CD14-positive monocyte (primary cell): ENCODE measurements at regions not wholly inside any gene's neighbourhood (a gene's known extent, or its start where the extent isn't known, plus 50 kb on each side); places are given as distances from the start of the nearest gene placed in this dataset.

Experiments
- DNase-seq, 3 donors: peaks; one replicate each; pipeline ENCODE4 v3.0.0-alpha.2; 2011 to 2022
- H2AFZ ChIP-seq: 2 replicates; pipeline ENCODE4 v1.6.0; 2012; ENCODE audit warnings: mild to moderate bottlenecking, low read depth, low read length, inconsistent platforms; ENCODE audit not compliant: insufficient read depth, poor library complexity, severe bottlenecking
- H3K27ac ChIP-seq, 2 donors: 1 replicate in 1 of 2; 2 replicates in 1 of 2; pipeline ENCODE4 v1.5.1; 2012 to 2013; ENCODE audit warnings: low read length in 2 of 2, control low read depth in 1 of 2, inconsistent platforms in 1 of 2, low read depth in 1 of 2, mild to moderate bottlenecking in 1 of 2
- H3K27me3 ChIP-seq, 2 donors: one replicate each; pipeline versions ENCODE4 v1.6.0 to v1.6.1; 2011 to 2013; ENCODE audit warnings: low read length in 2 of 2; ENCODE audit not compliant: control insufficient read depth in 2 of 2, insufficient read depth in 2 of 2
- H3K36me3 ChIP-seq, 2 donors: replicated peaks in 1 of 2; 1 replicate in 1 of 2; 2 replicates in 1 of 2; pipeline versions ENCODE4 v1.5.1 to v1.6.1; 2012 to 2013; ENCODE audit warnings: low read length in 2 of 2, control low read depth in 1 of 2, inconsistent platforms in 1 of 2, mild to moderate bottlenecking in 1 of 2; ENCODE audit not compliant: insufficient read depth in 2 of 2, control insufficient read depth in 1 of 2
- H3K4me1 ChIP-seq, 2 donors: 1 replicate in 1 of 2; 2 replicates in 1 of 2; pipeline versions ENCODE4 v1.5.1 to v1.6.1; 2012 to 2013; ENCODE audit warnings: low read length in 2 of 2, control low read depth in 1 of 2, inconsistent platforms in 1 of 2, mild to moderate bottlenecking in 1 of 2, moderate library complexity in 1 of 2; ENCODE audit not compliant: insufficient read depth in 2 of 2, control insufficient read depth in 1 of 2
- H3K4me2 ChIP-seq: replicated peaks from 2 replicates; pipeline ENCODE3; 2012; ENCODE audit warnings: low read length, moderate library complexity, mild to moderate bottlenecking; ENCODE audit not compliant: poor library complexity, severe bottlenecking; ENCODE audit errors: extremely low read depth
- H3K4me3 ChIP-seq, 3 experiments: fragments of 200-600 bp in 1 of 3; sonication (generic) in 1 of 3; replicated peaks in 1 of 3; 1 replicate in 2 of 3; 2 replicates in 1 of 3; pipeline ENCODE4 v1.5.1; 2011 to 2013; ENCODE audit warnings: low read length in 3 of 3, mild to moderate bottlenecking in 3 of 3, control low read depth in 2 of 3, low read depth in 2 of 3, inconsistent platforms in 1 of 3, moderate library complexity in 1 of 3
- H3K79me2 ChIP-seq: 2 replicates; pipeline ENCODE4 v1.6.0; 2012; ENCODE audit warnings: mild to moderate bottlenecking, control low read depth, inconsistent platforms, low read length, moderate library complexity; ENCODE audit not compliant: insufficient read depth
- H3K9ac ChIP-seq: 2 replicates; pipeline ENCODE4 v1.6.0; 2017; ENCODE audit warnings: low read length, mild to moderate bottlenecking; ENCODE audit not compliant: insufficient read depth, poor library complexity, severe bottlenecking
- H3K9me3 ChIP-seq, 2 donors: replicated peaks in 1 of 2; 1 replicate in 1 of 2; 2 replicates in 1 of 2; pipeline versions ENCODE4 v1.5.1 to v1.6.1; 2012 to 2013; ENCODE audit warnings: low read length in 2 of 2, control low read depth in 1 of 2; ENCODE audit not compliant: control insufficient read depth in 1 of 2, insufficient read depth in 1 of 2
- H4K20me1 ChIP-seq: 2 replicates; pipeline ENCODE4 v1.6.0; 2012; ENCODE audit warnings: mild to moderate bottlenecking, low read length, control low read depth, moderate library complexity; ENCODE audit not compliant: insufficient read depth
- H3K27ac Mint-ChIP-seq, 7 donors: one replicate each; pipeline ENCODE4 v1.8.0; 2020; ENCODE audit warnings: mild to moderate bottlenecking in 7 of 7, mixed read lengths in 7 of 7, moderate library complexity in 6 of 7, inconsistent platforms in 2 of 7
- H3K27me3 Mint-ChIP-seq, 3 donors: one replicate each; pipeline ENCODE4 v1.8.0; 2021 to 2022; ENCODE audit warnings: low read depth in 3 of 3, mild to moderate bottlenecking in 3 of 3, mixed read lengths in 3 of 3, moderate library complexity in 3 of 3, inconsistent platforms in 1 of 3
- H3K36me3 Mint-ChIP-seq, 2 donors: one replicate each; pipeline ENCODE4 v1.8.0; 2020; ENCODE audit warnings: mixed read lengths in 2 of 2, inconsistent platforms in 1 of 2, mild to moderate bottlenecking in 1 of 2
- H3K4me1 Mint-ChIP-seq: one replicate; pipeline ENCODE4 v1.8.0; 2020; ENCODE audit warnings: mild to moderate bottlenecking, mixed read lengths
- H3K4me3 Mint-ChIP-seq, 2 donors: one replicate each; pipeline ENCODE4 v1.8.0; 2020; ENCODE audit warnings: mild to moderate bottlenecking in 2 of 2, mixed read lengths in 2 of 2, moderate library complexity in 1 of 2
- H3K9me3 Mint-ChIP-seq, 7 donors: one replicate each; pipeline ENCODE4 v1.8.0; 2020 to 2022; ENCODE audit warnings: mixed read lengths in 7 of 7, mild to moderate bottlenecking in 6 of 7, moderate library complexity in 6 of 7, inconsistent platforms in 2 of 7
- CTCF ChIP-seq: fragments of 200-600 bp; IDR thresholded peaks from one replicate; pipeline ENCODE4 v1.8.0; 2022; ENCODE audit warnings: antibody characterized with exemption, mild to moderate bottlenecking
- WGBS: methylation state at CpG from one replicate; pipeline ENCODE4 v1.1.5; 2013; ENCODE audit warnings: missing lambda C conversion rate; ENCODE audit not compliant: insufficient coverage; 5-methylcytosine and 5-hydroxymethylcytosine counted together
- intact Hi-C, 2 donors: fragments of 100-400 bp; cut with micrococcal nuclease; formaldehyde crosslinking; loops; one replicate each; pipeline versions ENCODE4 v1.15.0 to v1.15.1; 2023

- DNase-seq: no peak
- no peaks in the 10 kb centered on the region for H3K36me3 Mint-ChIP-seq
- no peaks in the 10 kb centered on the region for H4K20me1 ChIP-seq
- H3K27ac Mint-ChIP-seq: no peak overlapping the region
- peaks cover 0 to 4% (median 0%) of the 10 kb centered on the region in 3 donors for H3K27me3 Mint-ChIP-seq
- intact Hi-C loops: no loop called here
- peaks cover 0 to 6% (median 0%) of the 10 kb centered on the region in 7 donors for H3K9me3 Mint-ChIP-seq
- peaks cover 11% of the 10 kb centered on the region for H3K4me1 Mint-ChIP-seq
- H2AFZ ChIP-seq: no peak overlapping the region
- no peak overlapping the region for H3K4me2 ChIP-seq
- H3K36me3 ChIP-seq: no peaks in the 10 kb centered on the region
- no peak for TF ChIP-seq CTCF
- H3K9ac ChIP-seq: no peak overlapping the region
- no peak overlapping the region for H3K4me3 ChIP-seq
- H3K4me3 Mint-ChIP-seq: no peak overlapping the region
- no peaks in the 10 kb centered on the region for H3K27me3 ChIP-seq
- no CpG with 5 or more reads among the region's 2 CpGs for WGBS
- no peaks in the 10 kb centered on the region for H3K9me3 ChIP-seq
- H3K4me1 ChIP-seq: no peaks in the 10 kb centered on the region
- H3K79me2 ChIP-seq: no peaks in the 10 kb centered on the region
- no peak overlapping the region for H3K27ac ChIP-seq
Observed at GRCh38 chr13:80134346-80134745, 206.6 kb downstream of the SPRY2 start.

GRCh38 chr13:80133631-80134261 is 207.2 kb downstream of the SPRY2 start:
- no peak for DNase-seq
- no peak overlapping the region for H3K4me3 Mint-ChIP-seq
- H3K27me3 ChIP-seq: no peaks in the 10 kb centered on the region
- no peaks in the 10 kb centered on the region for H3K4me1 ChIP-seq
- H3K27me3 Mint-ChIP-seq: peaks cover 0 to 5% (median 0%) of the 10 kb centered on the region in 3 donors
- peaks cover 11% of the 10 kb centered on the region for H3K4me1 Mint-ChIP-seq
- H2AFZ ChIP-seq: no peak overlapping the region
- H3K9me3 ChIP-seq: no peaks in the 10 kb centered on the region
- H3K27ac Mint-ChIP-seq: no peak overlapping the region
- H3K9ac ChIP-seq: no peak overlapping the region
- no peak overlapping the region for H3K4me2 ChIP-seq
- no peaks in the 10 kb centered on the region for H3K79me2 ChIP-seq
- H3K36me3 ChIP-seq: no peaks in the 10 kb centered on the region
- H4K20me1 ChIP-seq: no peaks in the 10 kb centered on the region
- no peak overlapping the region for H3K4me3 ChIP-seq
- no peak overlapping the region for H3K27ac ChIP-seq
- no peak for TF ChIP-seq CTCF
- WGBS: 41% methylated on average over 5 of the region's 6 CpGs
- no peaks in the 10 kb centered on the region for H3K36me3 Mint-ChIP-seq
- peaks cover 0 to 6% (median 0%) of the 10 kb centered on the region in 7 donors for H3K9me3 Mint-ChIP-seq
- intact Hi-C loops: no loop called here
